Gastroesophageal sphincter (tissue), 4 donors: ENCODE measurements at regions not wholly inside any gene's neighbourhood (a gene's known extent, or its start where the extent isn't known, plus 50 kb on each side); places are given as distances from the start of the nearest gene placed in this dataset.

Source experiments
- ATAC-seq: fragments of 150-250 bp; one replicate; pipeline ENCODE4 v1.9.1; 2016; ENCODE audit warnings: mild to moderate bottlenecking, moderate library complexity
- H3K27ac ChIP-seq, 4 donors: fragments of 200-600 bp; sonication (generic) in 3 of 4; 1 replicate in 3 of 4; 2 replicates in 1 of 4; pipeline ENCODE4 v1.5.1; 2016 to 2019
- H3K27me3 ChIP-seq: fragments of 200-600 bp; sonication (generic); one replicate; pipeline ENCODE4 v1.5.1; 2019
- H3K36me3 ChIP-seq, 2 donors: fragments of 200-600 bp; sonication (generic); one replicate each; pipeline ENCODE4 v1.5.1; 2019; ENCODE audit warnings: control low read depth in 1 of 2
- H3K4me1 ChIP-seq, 3 donors: fragments of 200-600 bp; sonication (generic); 1 replicate in 2 of 3; 2 replicates in 1 of 3; pipeline ENCODE4 v1.5.1; 2016 to 2019; ENCODE audit warnings: control low read depth in 2 of 3
- H3K4me3 ChIP-seq, 2 donors: fragments of 200-600 bp; sonication (generic); one replicate each; pipeline ENCODE4 v1.5.1; 2019; ENCODE audit warnings: mild to moderate bottlenecking in 1 of 2, moderate library complexity in 1 of 2
- H3K9me3 ChIP-seq, 3 donors: fragments of 200-600 bp; sonication (generic); one replicate each; pipeline ENCODE4 v1.5.1; 2017 to 2019; ENCODE audit warnings: control low read depth in 2 of 3
- CTCF ChIP-seq, 4 experiments: fragments of 200-600 bp in 2 of 4; fragments of 450-650 bp in 2 of 4; sonication (generic) in 1 of 4; IDR thresholded peaks; one replicate each; pipeline ENCODE4 v1.5.1; 2017 to 2019; ENCODE audit warnings: antibody characterized with exemption in 4 of 4, mild to moderate bottlenecking in 2 of 4, moderate library complexity in 2 of 4
- EP300 ChIP-seq: sonication (generic); formaldehyde crosslinking; IDR thresholded peaks from one replicate; pipeline ENCODE4 v1.6.1; 2017; ENCODE audit warnings: antibody characterized with exemption, mild to moderate bottlenecking
- POLR2A ChIP-seq, 2 donors: fragments of 450-650 bp; IDR thresholded peaks; one replicate each; pipeline ENCODE4 v1.6.1; 2017; ENCODE audit warnings: antibody characterized with exemption in 2 of 2, mild to moderate bottlenecking in 2 of 2, moderate library complexity in 1 of 2
- POLR2AphosphoS5 ChIP-seq: sonication (generic); formaldehyde crosslinking; IDR thresholded peaks from one replicate; pipeline ENCODE4 v1.6.1; 2017; ENCODE audit warnings: antibody characterized with exemption
- WGBS, 2 donors: methylation state at CpG; one replicate each; pipeline ENCODE4 v1.1.5; 2018; ENCODE audit warnings: low coverage in 1 of 2; 5-methylcytosine and 5-hydroxymethylcytosine counted together

DNA sequence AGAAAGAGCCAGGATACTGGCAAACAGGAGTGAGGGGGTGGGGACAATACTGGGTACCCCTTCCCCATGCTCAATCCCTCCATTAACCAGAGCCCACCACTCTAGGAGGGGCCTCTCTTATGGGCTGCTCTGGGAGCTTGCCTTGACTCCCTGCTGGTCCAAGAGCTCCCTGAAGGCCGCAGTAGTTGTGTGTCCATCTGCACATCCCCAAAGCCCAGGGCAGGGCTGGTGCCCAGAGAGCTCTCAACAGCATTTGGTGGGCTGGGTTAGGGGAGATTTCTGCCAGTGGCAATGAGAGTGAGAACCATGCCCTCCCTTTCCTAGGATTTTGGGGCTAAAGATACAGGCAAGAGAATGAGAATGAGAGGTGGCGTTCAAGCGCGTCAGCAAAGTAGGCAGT, 230.6 kb upstream of the PMEPA1 start:
- TF ChIP-seq CTCF (IDR thresholded peaks at IDR 0.05) (no peak), POLR2AphosphoS5 (no peak), POLR2A (IDR thresholded peaks at IDR 0.05) (no peak), EP300 (no peak)
- no peaks in the 10 kb centered on the region for H3K27me3 ChIP-seq
- H3K27ac ChIP-seq, result no peak overlapping the region
- H3K9me3 ChIP-seq, result peaks cover 0 to 8% (median 0%) of the 10 kb centered on the region in 3 donors
- no peaks in the 10 kb centered on the region for H3K36me3 ChIP-seq
- 97 to 100% methylated on average over 2 to 3 of the region's 4 CpGs for WGBS, 2 donors
- H3K4me1 ChIP-seq, result no peaks in the 10 kb centered on the region
- ATAC-seq, result no peak
- H3K4me3 ChIP-seq, result no peak overlapping the region

DNA sequence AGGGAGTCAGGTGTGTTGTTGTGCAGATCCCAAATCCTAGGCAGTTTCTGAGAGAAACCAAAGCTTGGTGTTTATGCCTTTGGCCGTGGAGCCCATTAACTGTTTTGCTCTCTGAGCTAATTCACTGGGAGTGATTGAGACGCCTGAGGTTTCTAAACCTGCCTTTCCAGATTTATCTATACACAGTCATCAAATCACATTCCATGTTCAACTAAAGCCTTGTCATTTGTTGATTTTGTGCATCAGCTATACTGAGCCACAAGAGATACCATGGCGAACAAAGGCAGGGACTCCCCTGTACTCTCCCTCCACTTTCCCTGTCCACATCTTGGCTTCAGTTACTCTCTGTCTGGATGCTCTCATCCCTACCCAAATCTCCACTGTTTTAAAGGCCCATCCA, 229.7 kb upstream of the PMEPA1 start:
- Histone ChIP-seq H3K27me3 (no peaks in the 10 kb centered on the region), H3K4me1 (no peaks in the 10 kb centered on the region), H3K4me3 (no peak overlapping the region), H3K36me3 (no peaks in the 10 kb centered on the region), H3K27ac (no peak overlapping the region), H3K9me3 (peaks cover 0 to 8% (median 0%) of the 10 kb centered on the region in 3 donors)
- TF ChIP-seq POLR2A (IDR thresholded peaks at IDR 0.05) (no peak), POLR2AphosphoS5 (no peak), EP300 (no peak), CTCF (IDR thresholded peaks at IDR 0.05) (no peak)
- WGBS, 2 donors, result 92% methylated on average over 2 to 3 of the region's 3 CpGs
- no peak for ATAC-seq

- no peak for ATAC-seq
- Histone ChIP-seq H3K4me1 (no peaks in the 10 kb centered on the region), H3K4me3 (no peak overlapping the region), H3K27ac (no peak overlapping the region), H3K9me3 (peaks cover 0 to 8% (median 0%) of the 10 kb centered on the region in 3 donors), H3K27me3 (no peaks in the 10 kb centered on the region), H3K36me3 (no peaks in the 10 kb centered on the region)
- TF ChIP-seq POLR2A (IDR thresholded peaks at IDR 0.05), result no peak
- TF ChIP-seq POLR2AphosphoS5, result no peak
- no peak for TF ChIP-seq CTCF (IDR thresholded peaks at IDR 0.05)
- WGBS, 2 donors, result 59 to 75% methylated on average over 10 to 12 of the region's 19 CpGs
Observed at GRCh38 chr20:57938158-57939108, 228.6 kb upstream of the PMEPA1 start.

DNA sequence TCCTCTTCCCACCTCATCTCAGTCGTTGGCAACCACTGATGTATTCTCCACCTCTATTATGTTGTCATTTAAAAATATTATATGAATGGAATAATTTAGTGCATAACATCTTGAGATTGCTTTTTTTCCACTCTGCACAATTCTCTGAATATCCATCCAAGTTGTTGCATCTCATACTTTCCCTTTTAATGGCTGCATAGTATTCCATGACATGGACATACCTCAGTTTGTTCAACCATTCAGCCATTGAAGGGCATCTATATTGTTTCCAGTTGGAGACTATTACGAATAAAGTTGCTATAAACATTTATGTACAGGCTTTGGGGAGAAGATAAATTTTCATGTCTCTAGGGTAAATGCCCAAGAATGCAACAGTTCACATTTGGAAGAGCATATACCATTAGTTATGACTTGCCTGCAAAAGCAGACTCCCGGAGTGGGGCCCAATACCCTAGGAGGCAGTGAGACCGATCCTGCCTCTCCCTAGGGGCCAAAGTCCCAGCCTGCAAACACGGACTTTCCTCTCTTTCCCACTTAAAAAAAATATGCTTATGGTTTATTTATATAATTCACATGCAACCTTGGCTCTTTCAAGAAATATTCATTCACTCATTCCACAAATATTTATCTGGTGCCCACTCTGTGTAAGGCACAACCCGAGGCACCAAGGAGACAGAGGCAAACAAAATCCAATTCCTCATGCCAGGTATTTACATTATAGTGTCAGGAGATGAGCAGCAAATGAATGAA, 227.0 kb upstream of the PMEPA1 start:
- no peak for ATAC-seq
- Histone ChIP-seq H3K9me3 (peaks cover 0 to 8% (median 0%) of the 10 kb centered on the region in 3 donors), H3K4me1 (no peaks in the 10 kb centered on the region), H3K27ac (no peak overlapping the region), H3K27me3 (no peaks in the 10 kb centered on the region), H3K4me3 (no peak overlapping the region), H3K36me3 (no peaks in the 10 kb centered on the region)
- no peak for TF ChIP-seq POLR2AphosphoS5
- TF ChIP-seq EP300, result no peak
- TF ChIP-seq CTCF (IDR thresholded peaks at IDR 0.05), result no peak
- TF ChIP-seq POLR2A (IDR thresholded peaks at IDR 0.05), result no peak
- 64 to 68% methylated on average over 5 to 6 of the region's 6 CpGs for WGBS, 2 donors
